BLaER1 treated with 17β-estradiol and CSF1 and Interleukin-3, amounts not matched to agents 10 nM and 100 nM (cell line): ENCODE measurements at regions not wholly inside any gene's neighbourhood (a gene's known extent, or its start where the extent isn't known, plus 50 kb on each side); places are given as distances from the start of the nearest gene placed in this dataset.
"Not testable (repeated sequence)": the region's sequence is repeated elsewhere in the genome, so short reads cannot be mapped to it uniquely, and the experiment has no call there.

Experiments used
- H3K27ac ChIP-seq, 11 experiments: shearing (Covaris generic); formaldehyde crosslinking; 2 replicates each; pipeline ENCODE4 v1.8.1; 2022
- H3K27me3 ChIP-seq, 11 experiments: shearing (Covaris generic); formaldehyde crosslinking; 2 replicates each; pipeline ENCODE4 v1.8.1; 2022
- H3K36me3 ChIP-seq, 11 experiments: shearing (Covaris generic); formaldehyde crosslinking; 2 replicates each; pipeline ENCODE4 v1.8.1; 2022
- H3K4me1 ChIP-seq, 10 experiments: shearing (Covaris generic); formaldehyde crosslinking; 2 replicates each; pipeline ENCODE4 v1.8.1; 2022
- H3K4me2 ChIP-seq, 11 experiments: shearing (Covaris generic); formaldehyde crosslinking; 2 replicates each; pipeline ENCODE4 v1.8.1; 2022
- H3K4me3 ChIP-seq, 10 experiments: shearing (Covaris generic); formaldehyde crosslinking; 2 replicates each; pipeline ENCODE4 v1.8.1; 2022
- H3K9ac ChIP-seq, 11 experiments: shearing (Covaris generic); formaldehyde crosslinking; 2 replicates each; pipeline ENCODE4 v1.8.1; 2022
- H3K9me3 ChIP-seq, 11 experiments: shearing (Covaris generic); formaldehyde crosslinking; replicated peaks in 1 of 11; 2 replicates each; pipeline ENCODE4 v1.8.1; 2022
- H4K20me1 ChIP-seq, 11 experiments: shearing (Covaris generic); formaldehyde crosslinking; 2 replicates each; pipeline ENCODE4 v1.8.1; 2022
- Cebpa-rat ChIP-seq, 11 experiments: shearing (Covaris generic); IDR thresholded peaks; 2 replicates each; pipeline ENCODE4 v1.8.1; 2022

- peaks cover 0 to 11% (median 0%) of the 10 kb centered on the region in 11 experiments; a peak in 3 of 22 replicates for H3K9me3 ChIP-seq
- H4K20me1 ChIP-seq, result no peaks in the 10 kb centered on the region
- H3K36me3 ChIP-seq, result no peaks in the 10 kb centered on the region
- no peak overlapping the region for H3K27ac ChIP-seq
- no peak for TF ChIP-seq Cebpa-rat (IDR thresholded peaks at IDR 0.05)
- peaks cover 29 to 41% (median 34%) of the 10 kb centered on the region in 10 experiments for H3K4me1 ChIP-seq
- peak overlapping the region in 10 of 11 experiments; percentile 7 to 61 (median 20); a peak in 18 of 22 replicates for H3K4me2 ChIP-seq
- H3K27me3 ChIP-seq, result no peaks in the 10 kb centered on the region
- H3K4me3 ChIP-seq, result no peak overlapping the region
- H3K9ac ChIP-seq, result no peak overlapping the region
Measured at GRCh38 chr11:11731311-11732083, 109.7 kb upstream of the GALNT18 start.

GRCh38 chr11:11728386-11728785, 106.6 kb upstream of the GALNT18 start:
- Histone ChIP-seq H3K4me2 (no peak overlapping the region), H3K9me3 (peaks cover 0 to 11% (median 0%) of the 10 kb centered on the region in 11 experiments; a peak in 3 of 22 replicates), H3K27me3 (no peaks in the 10 kb centered on the region), H3K4me3 (no peak overlapping the region), H3K4me1 (peaks cover 12 to 22% (median 16%) of the 10 kb centered on the region in 10 experiments), H4K20me1 (no peaks in the 10 kb centered on the region), H3K27ac (no peak overlapping the region), H3K36me3 (no peaks in the 10 kb centered on the region), H3K9ac (no peak overlapping the region)
- no peak for TF ChIP-seq Cebpa-rat (IDR thresholded peaks at IDR 0.05)

- no peaks in the 10 kb centered on the region for H3K36me3 ChIP-seq
- no peaks in the 10 kb centered on the region for H4K20me1 ChIP-seq
- no peaks in the 10 kb centered on the region for H3K4me1 ChIP-seq
- H3K4me2 ChIP-seq, result no peak overlapping the region
- no peak overlapping the region for H3K4me3 ChIP-seq
- TF ChIP-seq Cebpa-rat (IDR thresholded peaks at IDR 0.05), result no peak
- no peaks in the 10 kb centered on the region for H3K27me3 ChIP-seq
- H3K9me3 ChIP-seq, result peaks cover 7 to 28% (median 14%) of the 10 kb centered on the region in 11 experiments; a peak in 16 of 22 replicates
- H3K27ac ChIP-seq, result no peak overlapping the region
- no peak overlapping the region for H3K9ac ChIP-seq
Measured at GRCh38 chr11:11725438-11725837, 103.6 kb upstream of the GALNT18 start.

- Histone ChIP-seq H3K4me1 (no peaks in the 10 kb centered on the region), H3K4me2 (no peak overlapping the region), H4K20me1 (no peaks in the 10 kb centered on the region), H3K4me3 (no peak overlapping the region), H3K27ac (no peak overlapping the region), H3K9me3 (peaks cover 7 to 25% (median 13%) of the 10 kb centered on the region in 11 experiments; a peak in 16 of 22 replicates), H3K27me3 (no peaks in the 10 kb centered on the region), H3K9ac (no peak overlapping the region), H3K36me3 (no peaks in the 10 kb centered on the region)
- TF ChIP-seq Cebpa-rat (IDR thresholded peaks at IDR 0.05), result no peak
Measured at GRCh38 chr11:11724994-11725393, 103.2 kb upstream of the GALNT18 start.

- Histone ChIP-seq H3K4me3 (no peak overlapping the region), H4K20me1 (no peaks in the 10 kb centered on the region), H3K9ac (no peak overlapping the region), H3K27me3 (no peaks in the 10 kb centered on the region), H3K36me3 (no peaks in the 10 kb centered on the region), H3K9me3 (peaks cover 8 to 28% (median 16%) of the 10 kb centered on the region in 11 experiments; a peak in 19 of 22 replicates), H3K4me2 (no peak overlapping the region), H3K4me1 (no peaks in the 10 kb centered on the region), H3K27ac (no peak overlapping the region)
- TF ChIP-seq Cebpa-rat (IDR thresholded peaks at IDR 0.05), result no peak
Measured at GRCh38 chr11:11722861-11723260, 101.1 kb upstream of the GALNT18 start.

- no peak overlapping the region for H3K27ac ChIP-seq
- no peaks in the 10 kb centered on the region for H3K4me1 ChIP-seq
- H3K4me3 ChIP-seq, result no peak overlapping the region
- H3K9ac ChIP-seq, result no peak overlapping the region
- H4K20me1 ChIP-seq, result no peaks in the 10 kb centered on the region
- H3K9me3 ChIP-seq, result peaks cover 14 to 34% (median 22%) of the 10 kb centered on the region in 11 experiments
- no peak overlapping the region for H3K4me2 ChIP-seq
- H3K36me3 ChIP-seq, result no peaks in the 10 kb centered on the region
- H3K27me3 ChIP-seq, result no peaks in the 10 kb centered on the region
- TF ChIP-seq Cebpa-rat (IDR thresholded peaks at IDR 0.05), result no peak
Measured at GRCh38 chr11:11722246-11722645, 100.4 kb upstream of the GALNT18 start.

GRCh38 chr11:11718511-11718910, 96.7 kb upstream of the GALNT18 start:
- Histone ChIP-seq H3K36me3 (no peaks in the 10 kb centered on the region), H3K4me1 (no peaks in the 10 kb centered on the region), H3K4me2 (no peak overlapping the region), H3K9ac (no peak overlapping the region), H3K9me3 (peaks cover 39 to 60% (median 47%) of the 10 kb centered on the region in 11 experiments), H3K27me3 (peaks cover 0 to 3% (median 0%) of the 10 kb centered on the region in 11 experiments; a peak in 1 of 22 replicates), H3K27ac (no peak overlapping the region), H3K4me3 (no peak overlapping the region), H4K20me1 (no peaks in the 10 kb centered on the region)
- no peak for TF ChIP-seq Cebpa-rat (IDR thresholded peaks at IDR 0.05)

GRCh38 chr11:11717064-11717725, 95.4 kb upstream of the GALNT18 start:
- H3K27ac ChIP-seq, result no peak overlapping the region
- no peak overlapping the region for H3K9ac ChIP-seq
- no peaks in the 10 kb centered on the region for H3K4me1 ChIP-seq
- 0 out of 20 replicates have a peak overlapping the region, but pooled peaks of 1 of the 10 experiments have one; percentile 28 for H3K4me3 ChIP-seq
- no peaks in the 10 kb centered on the region for H4K20me1 ChIP-seq
- no peaks in the 10 kb centered on the region for H3K36me3 ChIP-seq
- H3K9me3 ChIP-seq, result peaks cover 39 to 53% (median 47%) of the 10 kb centered on the region in 11 experiments
- H3K4me2 ChIP-seq, result no peak overlapping the region
- H3K27me3 ChIP-seq, result peaks cover 0 to 6% (median 0%) of the 10 kb centered on the region in 11 experiments; a peak in 2 of 22 replicates
- no peak for TF ChIP-seq Cebpa-rat (IDR thresholded peaks at IDR 0.05)

- H3K27ac ChIP-seq, H3K9ac ChIP-seq, H3K4me2 ChIP-seq, H4K20me1 ChIP-seq, H3K4me1 ChIP-seq, H3K36me3 ChIP-seq, H3K4me3 ChIP-seq: not testable (repeated sequence)
- peaks cover 30 to 41% (median 34%) of the 10 kb centered on the region in 11 experiments for H3K9me3 ChIP-seq
- peaks cover 9 to 21% (median 11%) of the 10 kb centered on the region in 11 experiments for H3K27me3 ChIP-seq
Measured at GRCh38 chr11:11715075-11715474, 93.3 kb upstream of the GALNT18 start.
